ENCODE measurements at regions not wholly inside any gene's neighbourhood (a gene's known extent, or its start where the extent isn't known, plus 50 kb on each side); places are given as distances from the start of the nearest gene placed in this dataset.

- TF ChIP-seq MAX (IDR thresholded peaks at IDR 0.05) (no peak), ZFP36 (IDR thresholded peaks at IDR 0.05; ENCODE audit: borderline replicate concordance, partially characterized antibody) (no peak), MAZ (IDR thresholded peaks at IDR 0.05; ENCODE audit: borderline replicate concordance, low read depth, low read length) (no peak), BHLHE40 (IDR thresholded peaks at IDR 0.05; ENCODE audit: low read depth, low read length) (no peak), SREBF2 (IDR thresholded peaks at IDR 0.05) (no peak), CTCF (IDR thresholded peaks at IDR 0.05) (no peak), TP53 (CRISPR knock-in tag; IDR thresholded peaks at IDR 0.05) (no peak)
These were observed 201.7 kb upstream of the AR start for GRCh38 chrX:67342138-67342537.
